Ishikawa (cell line): ENCODE measurements at regions not wholly inside any gene's neighbourhood (a gene's known extent, or its start where the extent isn't known, plus 50 kb on each side); places are given as distances from the start of the nearest gene placed in this dataset.

Experiments used
- CEBPB ChIP-seq: IDR thresholded peaks from 2 replicates; pipeline ENCODE4 v1.6.1; 2012
- CREB1 ChIP-seq: IDR thresholded peaks from 2 replicates; pipeline ENCODE4 v1.6.1; 2012; ENCODE audit warnings: low read depth
- EGR1 ChIP-seq: IDR thresholded peaks from 2 replicates; pipeline ENCODE4 v1.6.1; 2012
- EP300 ChIP-seq: IDR thresholded peaks from 2 replicates; pipeline ENCODE4 v1.6.1; 2012; ENCODE audit warnings: borderline replicate concordance
- FOXM1 ChIP-seq: IDR thresholded peaks from 2 replicates; pipeline ENCODE4 v1.6.1; 2012; ENCODE audit warnings: low read depth, borderline replicate concordance
- NFIC ChIP-seq: IDR thresholded peaks from 2 replicates; pipeline ENCODE4 v1.6.1; 2012
- RAD21 ChIP-seq: IDR thresholded peaks from 2 replicates; pipeline ENCODE4 v1.6.1; 2012; ENCODE audit warnings: low read depth
- TAF1 ChIP-seq: IDR thresholded peaks from 2 replicates; pipeline ENCODE4 v1.6.1; 2012; ENCODE audit warnings: low read depth, mild to moderate bottlenecking
- TCF12 ChIP-seq: IDR thresholded peaks from 2 replicates; pipeline ENCODE4 v1.6.1; 2012; ENCODE audit warnings: low read depth
- TEAD4 ChIP-seq: IDR thresholded peaks from 2 replicates; pipeline ENCODE4 v1.6.1; 2012
- YY1 ChIP-seq: IDR thresholded peaks from 2 replicates; pipeline ENCODE4 v1.6.1; 2012; ENCODE audit warnings: low read depth
- ZBTB7A ChIP-seq: IDR thresholded peaks from 2 replicates; pipeline ENCODE4 v1.6.1; 2012; ENCODE audit warnings: low read depth
- TF ChIP-seq, protein P1 (sequence below): IDR thresholded peaks from 2 replicates; pipeline ENCODE4 v1.6.1; 2012
- TF ChIP-seq, protein P2 (sequence below): IDR thresholded peaks from 2 replicates; pipeline ENCODE4 v1.6.1; 2012; ENCODE audit warnings: low read depth, mild to moderate bottlenecking
- TF ChIP-seq, protein P3 (sequence below): IDR thresholded peaks from 2 replicates; pipeline ENCODE4 v1.6.1; 2012

DNA sequence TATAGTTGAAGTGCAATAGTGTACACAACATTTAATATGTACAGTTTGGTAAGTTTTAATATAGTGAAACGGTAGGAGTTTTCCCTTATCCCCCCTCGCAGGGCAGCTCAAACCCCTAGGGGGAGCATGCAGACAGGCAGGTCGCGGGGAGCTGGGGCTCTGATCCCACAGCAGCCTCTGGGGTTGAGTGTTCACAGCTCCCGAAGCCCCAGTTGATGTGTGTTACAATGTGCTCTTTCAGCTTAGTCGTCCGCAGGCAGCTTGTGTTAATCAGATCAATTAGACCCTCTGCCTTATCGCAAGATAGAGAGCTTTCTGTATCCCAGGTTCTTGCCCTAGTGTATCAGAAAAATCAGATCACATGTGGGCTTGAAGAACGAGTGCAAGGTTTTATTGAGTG, 143.1 kb upstream of the CHRNA7 start:
- TF ChIP-seq CEBPB (no peak), CREB1 (no peak), FOXM1 (no peak), YY1 (no peak)
- TF ChIP-seq, protein P1, sequence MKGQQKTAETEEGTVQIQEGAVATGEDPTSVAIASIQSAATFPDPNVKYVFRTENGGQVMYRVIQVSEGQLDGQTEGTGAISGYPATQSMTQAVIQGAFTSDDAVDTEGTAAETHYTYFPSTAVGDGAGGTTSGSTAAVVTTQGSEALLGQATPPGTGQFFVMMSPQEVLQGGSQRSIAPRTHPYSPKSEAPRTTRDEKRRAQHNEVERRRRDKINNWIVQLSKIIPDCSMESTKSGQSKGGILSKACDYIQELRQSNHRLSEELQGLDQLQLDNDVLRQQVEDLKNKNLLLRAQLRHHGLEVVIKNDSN, result no peak

DNA sequence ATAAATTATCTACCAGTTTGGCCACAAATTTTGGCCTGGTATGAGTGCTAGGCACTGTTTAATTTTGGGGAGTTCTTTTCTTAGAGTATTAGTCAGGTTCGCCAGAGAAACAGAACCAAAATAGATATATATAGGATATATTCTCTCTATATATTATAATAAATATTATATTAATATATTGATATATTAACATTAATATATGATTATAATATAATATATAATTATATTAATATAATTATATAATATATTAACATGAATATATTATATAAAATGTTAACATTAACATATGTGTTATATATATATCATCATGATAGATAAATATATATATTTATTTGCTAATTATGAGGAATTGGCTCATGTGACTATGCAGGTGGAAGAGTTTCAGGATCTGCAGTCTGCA, 137.8 kb upstream of the CHRNA7 start:
- TF ChIP-seq RAD21, result no peak
- TF ChIP-seq, protein P2, sequence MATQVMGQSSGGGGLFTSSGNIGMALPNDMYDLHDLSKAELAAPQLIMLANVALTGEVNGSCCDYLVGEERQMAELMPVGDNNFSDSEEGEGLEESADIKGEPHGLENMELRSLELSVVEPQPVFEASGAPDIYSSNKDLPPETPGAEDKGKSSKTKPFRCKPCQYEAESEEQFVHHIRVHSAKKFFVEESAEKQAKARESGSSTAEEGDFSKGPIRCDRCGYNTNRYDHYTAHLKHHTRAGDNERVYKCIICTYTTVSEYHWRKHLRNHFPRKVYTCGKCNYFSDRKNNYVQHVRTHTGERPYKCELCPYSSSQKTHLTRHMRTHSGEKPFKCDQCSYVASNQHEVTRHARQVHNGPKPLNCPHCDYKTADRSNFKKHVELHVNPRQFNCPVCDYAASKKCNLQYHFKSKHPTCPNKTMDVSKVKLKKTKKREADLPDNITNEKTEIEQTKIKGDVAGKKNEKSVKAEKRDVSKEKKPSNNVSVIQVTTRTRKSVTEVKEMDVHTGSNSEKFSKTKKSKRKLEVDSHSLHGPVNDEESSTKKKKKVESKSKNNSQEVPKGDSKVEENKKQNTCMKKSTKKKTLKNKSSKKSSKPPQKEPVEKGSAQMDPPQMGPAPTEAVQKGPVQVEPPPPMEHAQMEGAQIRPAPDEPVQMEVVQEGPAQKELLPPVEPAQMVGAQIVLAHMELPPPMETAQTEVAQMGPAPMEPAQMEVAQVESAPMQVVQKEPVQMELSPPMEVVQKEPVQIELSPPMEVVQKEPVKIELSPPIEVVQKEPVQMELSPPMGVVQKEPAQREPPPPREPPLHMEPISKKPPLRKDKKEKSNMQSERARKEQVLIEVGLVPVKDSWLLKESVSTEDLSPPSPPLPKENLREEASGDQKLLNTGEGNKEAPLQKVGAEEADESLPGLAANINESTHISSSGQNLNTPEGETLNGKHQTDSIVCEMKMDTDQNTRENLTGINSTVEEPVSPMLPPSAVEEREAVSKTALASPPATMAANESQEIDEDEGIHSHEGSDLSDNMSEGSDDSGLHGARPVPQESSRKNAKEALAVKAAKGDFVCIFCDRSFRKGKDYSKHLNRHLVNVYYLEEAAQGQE, result no peak
- TF ChIP-seq TEAD4, result no peak
- no peak for TF ChIP-seq YY1
- no peak for TF ChIP-seq TCF12
- no peak for TF ChIP-seq NFIC
- no peak for TF ChIP-seq EGR1
- TF ChIP-seq TAF1, result no peak
- TF ChIP-seq CEBPB, result no peak
- no peak for TF ChIP-seq FOXM1
- no peak for TF ChIP-seq CREB1
- no peak for TF ChIP-seq ZBTB7A
- TF ChIP-seq, protein P3, sequence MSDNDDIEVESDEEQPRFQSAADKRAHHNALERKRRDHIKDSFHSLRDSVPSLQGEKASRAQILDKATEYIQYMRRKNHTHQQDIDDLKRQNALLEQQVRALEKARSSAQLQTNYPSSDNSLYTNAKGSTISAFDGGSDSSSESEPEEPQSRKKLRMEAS, result no peak
- TF ChIP-seq, protein P1, result no peak
- TF ChIP-seq EP300, result no peak

DNA sequence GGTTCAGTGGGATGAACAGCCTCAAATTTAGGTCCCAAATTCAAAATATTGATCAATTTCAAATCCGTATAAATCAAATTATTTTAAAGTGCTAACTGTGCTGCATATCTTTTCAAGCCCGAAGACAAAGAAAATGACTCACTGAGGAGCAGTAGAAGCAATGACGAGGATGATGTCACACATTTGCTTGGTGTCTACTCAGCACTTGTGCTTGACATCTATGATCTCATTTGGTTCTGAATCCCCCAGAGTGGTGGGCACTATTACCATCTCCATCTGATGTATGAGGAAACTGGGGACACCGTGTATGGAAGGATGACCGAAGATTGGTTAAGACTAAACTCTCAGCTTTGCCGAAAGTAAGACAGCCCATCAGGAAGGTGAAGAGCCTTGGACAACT, 136.5 kb upstream of the CHRNA7 start:
- TF ChIP-seq, protein P1, result no peak
- TF ChIP-seq CREB1 (no peak), YY1 (no peak), TAF1 (no peak), CEBPB (no peak), FOXM1 (no peak), RAD21 (no peak), NFIC (no peak), EGR1 (no peak), TEAD4 (no peak)
- TF ChIP-seq, protein P2, result no peak
- TF ChIP-seq, protein P3, result no peak

DNA sequence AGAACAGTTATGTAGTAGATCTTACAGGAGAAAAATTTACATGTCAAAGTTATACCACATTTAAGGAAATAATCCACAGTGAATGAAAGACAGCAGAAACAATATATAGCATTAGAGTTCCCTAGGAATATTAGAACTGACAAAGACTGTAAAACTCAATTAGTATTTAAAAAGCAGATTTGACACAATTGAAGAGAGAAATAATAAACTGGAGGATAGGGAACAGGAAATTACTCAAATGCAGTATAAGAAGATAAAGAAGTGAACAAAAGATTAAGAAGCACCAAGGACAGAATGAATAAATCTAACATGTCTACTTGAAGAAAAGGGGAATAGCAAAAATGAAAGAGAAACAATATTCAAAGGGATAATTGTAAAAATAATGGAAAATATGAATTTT, 132.6 kb upstream of the CHRNA7 start:
- no peak for TF ChIP-seq TEAD4
- no peak for TF ChIP-seq TAF1
- no peak for TF ChIP-seq NFIC

DNA sequence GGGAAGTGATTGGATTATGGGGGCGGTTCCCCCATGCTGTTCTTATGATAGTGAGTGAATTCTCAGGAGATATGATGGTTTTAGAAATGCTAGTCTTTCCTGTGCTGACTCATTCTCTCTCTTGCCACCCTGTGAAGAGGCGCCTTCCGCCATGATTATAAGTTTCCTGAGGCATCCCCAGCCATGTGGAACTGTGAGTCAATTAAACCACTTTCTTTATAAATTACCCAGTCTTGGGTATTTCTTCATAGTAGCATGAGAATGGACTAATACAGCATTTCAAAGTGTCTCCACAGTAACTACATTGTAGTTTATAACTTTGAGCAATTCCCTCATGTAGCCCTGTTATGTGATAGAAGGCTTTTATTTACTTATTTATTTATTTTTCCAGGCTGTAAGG, 128.8 kb upstream of the CHRNA7 start:
- no peak for TF ChIP-seq EP300
- no peak for TF ChIP-seq TEAD4
- TF ChIP-seq, protein P3, result no peak
- no peak for TF ChIP-seq RAD21
- TF ChIP-seq, protein P1, result no peak
- no peak for TF ChIP-seq TCF12
- no peak for TF ChIP-seq YY1
- TF ChIP-seq FOXM1, result no peak
- TF ChIP-seq, protein P2, result no peak
- TF ChIP-seq NFIC, result no peak
- TF ChIP-seq CEBPB, result no peak
- TF ChIP-seq CREB1, result no peak
- TF ChIP-seq EGR1, result no peak
- TF ChIP-seq TAF1, result no peak
- no peak for TF ChIP-seq ZBTB7A
